Stimulated activated CD4-positive, alpha-beta T cell treated with anti-CD3 and anti-CD28 coated beads, Interleukin-4, amount 100 ng/mL, for 48 hours (primary cell): ENCODE measurements at regions not wholly inside any gene's neighbourhood (a gene's known extent, or its start where the extent isn't known, plus 50 kb on each side); places are given as distances from the start of the nearest gene placed in this dataset.

Experiments used
- DNase-seq, 2 donors: peaks; one replicate each; pipeline ENCODE4 v3.0.0-alpha.2; 2020; ENCODE audit warnings: low read depth in 2 of 2

GRCh38 chr10:113420057-113420732 lies 132.7 kb upstream of the HABP2 start:
- DNase-seq = no peak

GRCh38 chr10:113420733-113421675 lies 131.8 kb upstream of the HABP2 start:
- DNase-seq = no peak

- DNase-seq = no peak
Measured at GRCh38 chr10:113422371-113422770, 130.5 kb upstream of the HABP2 start.

GRCh38 chr10:113423981-113424721 lies 128.7 kb upstream of the HABP2 start:
- DNase-seq = no peak

GRCh38 chr10:113425008-113425407 lies 127.8 kb upstream of the HABP2 start:
- DNase-seq = no peak

GRCh38 chr10:113425541-113425951 lies 127.3 kb upstream of the HABP2 start:
- DNase-seq = no peak

- DNase-seq = no peak
Measured at GRCh38 chr10:113426181-113426877, 126.5 kb upstream of the HABP2 start.

GRCh38 chr10:113427236-113427735 lies 125.6 kb upstream of the HABP2 start:
- no peak for DNase-seq

- DNase-seq = no peak
Measured at GRCh38 chr10:113427811-113428558, 124.9 kb upstream of the HABP2 start.

- no peak for DNase-seq
Measured at GRCh38 chr10:113430634-113431397, 122.0 kb upstream of the HABP2 start.

GRCh38 chr10:113431398-113432160 lies 121.3 kb upstream of the HABP2 start:
- DNase-seq = no peak

- no peak for DNase-seq
Measured at GRCh38 chr10:113433711-113434110, 119.1 kb upstream of the HABP2 start.

GRCh38 chr10:113434315-113434714 lies 118.5 kb upstream of the HABP2 start:
- DNase-seq = no peak

GRCh38 chr10:113434950-113435349 lies 117.9 kb upstream of the HABP2 start:
- DNase-seq = no peak

- DNase-seq = no peak
Measured at GRCh38 chr10:113435881-113436280, 117.0 kb upstream of the HABP2 start.

GRCh38 chr10:113436851-113437250 lies 116.0 kb upstream of the HABP2 start:
- no peak for DNase-seq

GRCh38 chr10:113438652-113439051 lies 114.2 kb upstream of the HABP2 start:
- DNase-seq = no peak

GRCh38 chr10:113441220-113441619 lies 111.6 kb upstream of the HABP2 start:
- DNase-seq = no peak

GRCh38 chr10:113441686-113442270 lies 111.1 kb upstream of the HABP2 start:
- no peak for DNase-seq
